GM18505 (cell line): ENCODE measurements at regions not wholly inside any gene's neighbourhood (a gene's known extent, or its start where the extent isn't known, plus 50 kb on each side); places are given as distances from the start of the nearest gene placed in this dataset.

Experiments used
- ATAC-seq: cut with Tn5 transposase; IDR thresholded peaks from one replicate; pipeline ENCODE4 v1.9.1; 2021; ENCODE audit not compliant: unreplicated experiment
- POLR2A ChIP-seq: IDR thresholded peaks from 4 replicates; pipeline ENCODE4 v1.6.1; 2011; ENCODE audit warnings: borderline replicate concordance; ENCODE audit not compliant: insufficient read depth, insufficient read length; ENCODE audit errors: extremely low read depth

GRCh38 chr6:74879976-74880375, 325.9 kb downstream of the COL12A1 start:
- TF ChIP-seq POLR2A, result no peak
- no peak for ATAC-seq

GRCh38 chr6:74879234-74879633, 326.6 kb downstream of the COL12A1 start:
- ATAC-seq, result no peak
- no peak for TF ChIP-seq POLR2A

GRCh38 chr6:74875193-74875592, 330.7 kb downstream of the COL12A1 start:
- ATAC-seq, result no peak
- no peak for TF ChIP-seq POLR2A

DNA sequence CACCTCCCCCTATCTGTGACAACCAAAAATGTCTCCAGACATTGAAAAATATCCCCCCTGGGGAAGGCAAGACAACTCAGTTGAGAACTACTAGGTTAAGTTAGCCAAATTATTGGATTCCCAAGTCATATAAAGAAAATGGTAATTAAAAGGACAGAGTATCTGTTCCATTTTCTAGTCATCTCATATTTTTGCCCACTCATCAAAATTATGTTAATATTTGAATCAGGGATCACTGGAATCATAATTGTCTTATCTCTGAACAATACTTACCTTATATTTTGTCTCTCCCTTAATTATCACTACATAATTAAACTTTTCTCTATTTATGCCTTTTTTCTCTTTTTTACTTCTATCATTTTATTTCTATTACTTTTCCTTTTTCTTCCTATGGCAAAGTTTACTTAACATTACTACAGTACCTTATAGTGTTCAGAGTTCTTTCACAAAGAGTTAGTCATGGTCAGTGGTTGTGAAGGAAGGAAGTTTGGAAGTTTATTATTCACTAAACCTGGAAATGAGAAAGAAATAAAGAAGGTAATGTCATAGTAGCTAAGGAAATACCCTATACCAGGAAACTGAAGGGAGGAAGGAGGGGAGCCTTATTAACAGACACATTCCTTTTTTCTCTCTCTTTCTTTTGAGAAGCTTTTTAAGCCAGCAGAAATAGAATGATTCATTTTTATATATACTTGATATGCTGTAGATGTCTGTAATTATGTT, 332.9 kb downstream of the COL12A1 start:
- ATAC-seq, result no peak

DNA sequence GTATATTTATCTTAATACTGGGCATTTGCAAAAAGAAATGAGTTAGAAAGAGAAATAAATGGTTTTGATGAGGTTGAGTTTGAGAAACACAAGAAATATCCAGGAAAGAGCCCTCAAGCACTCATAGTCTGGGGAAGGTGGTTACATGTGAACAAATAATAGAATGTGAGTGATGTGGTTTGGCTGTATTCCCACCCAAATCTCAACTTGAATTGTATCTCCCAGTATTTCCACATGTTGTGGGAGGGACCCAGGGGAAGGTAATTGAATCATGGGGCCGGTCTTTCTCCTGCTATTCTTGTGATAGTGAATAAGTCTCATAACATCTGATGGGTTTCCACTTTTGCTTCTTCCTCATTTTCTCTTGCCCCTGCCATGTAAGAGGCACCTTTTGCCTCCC, 334.1 kb downstream of the COL12A1 start:
- TF ChIP-seq POLR2A, result no peak
- no peak for ATAC-seq

More for the DNA sequence above, 332.9 kb downstream of the COL12A1 start:
- TF ChIP-seq POLR2A, result no peak

- ATAC-seq, result no peak
Measured at GRCh38 chr6:74870403-74870802, 335.4 kb downstream of the COL12A1 start.

GRCh38 chr6:74867291-74867690, 338.6 kb downstream of the COL12A1 start:
- ATAC-seq, result no peak
- TF ChIP-seq POLR2A, result no peak

More at GRCh38 chr6:74870403-74870802, 335.4 kb downstream of the COL12A1 start:
- no peak for TF ChIP-seq POLR2A

GRCh38 chr6:74863968-74864367, 341.9 kb downstream of the COL12A1 start:
- TF ChIP-seq POLR2A, result no peak
- ATAC-seq, result no peak

DNA sequence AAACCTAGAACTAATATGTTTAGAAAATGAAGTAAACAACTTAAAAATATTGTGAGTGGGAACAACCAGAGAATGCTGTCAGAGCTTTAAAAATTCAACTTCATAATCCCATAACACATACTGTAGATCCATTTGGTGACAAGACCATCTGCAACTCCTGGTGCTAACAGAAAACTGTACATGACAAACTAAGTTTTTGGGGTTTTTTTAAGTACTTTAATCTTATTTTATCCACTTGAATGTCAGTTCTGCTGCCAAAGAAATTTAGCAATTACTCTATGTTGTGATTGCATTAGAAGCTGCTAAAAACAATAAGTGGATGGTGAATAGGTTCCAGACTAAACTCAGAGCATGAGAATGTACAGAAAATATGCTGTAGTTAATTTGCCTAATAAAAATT, 345.4 kb downstream of the COL12A1 start:
- TF ChIP-seq POLR2A, result no peak
- no peak for ATAC-seq

DNA sequence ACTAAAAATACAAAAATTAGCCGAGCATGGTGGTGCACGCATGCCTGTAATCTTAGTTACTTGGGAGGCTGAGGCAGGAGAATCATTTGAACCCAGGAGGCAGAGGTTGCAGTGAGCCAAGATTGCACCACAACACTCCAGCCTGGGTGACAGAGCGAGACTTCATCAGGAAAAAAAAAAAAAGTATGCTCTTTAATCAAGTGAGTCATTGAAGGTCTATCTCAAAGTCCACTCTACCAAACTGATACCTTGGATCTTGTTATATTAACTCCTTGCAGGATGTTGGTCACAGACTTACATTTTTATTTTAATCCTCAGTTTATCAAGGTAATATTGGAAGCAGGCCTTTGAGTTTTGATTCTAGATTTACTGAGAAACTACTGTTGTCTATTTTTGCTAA, 348.7 kb downstream of the COL12A1 start:
- ATAC-seq, result no peak
- no peak for TF ChIP-seq POLR2A

DNA sequence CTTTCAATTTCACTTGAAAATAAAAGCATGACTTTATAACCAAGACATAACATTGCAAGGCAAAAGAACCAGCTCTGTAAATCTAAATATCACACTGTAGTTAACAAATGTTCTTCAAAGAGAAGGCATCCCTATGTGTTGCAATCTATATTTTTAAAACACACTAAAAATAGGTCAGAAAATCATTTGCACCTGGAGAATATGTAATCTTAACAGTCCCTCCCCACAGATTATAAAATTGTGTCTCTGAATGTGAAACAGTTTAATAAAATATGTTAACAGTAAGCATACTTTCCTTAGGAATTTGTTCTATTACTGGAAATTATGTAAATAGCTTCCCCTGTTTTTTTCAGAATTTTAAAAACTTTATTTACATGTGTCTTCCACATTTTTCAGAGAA, 351.9 kb downstream of the COL12A1 start:
- ATAC-seq, result no peak
- TF ChIP-seq POLR2A, result no peak

DNA sequence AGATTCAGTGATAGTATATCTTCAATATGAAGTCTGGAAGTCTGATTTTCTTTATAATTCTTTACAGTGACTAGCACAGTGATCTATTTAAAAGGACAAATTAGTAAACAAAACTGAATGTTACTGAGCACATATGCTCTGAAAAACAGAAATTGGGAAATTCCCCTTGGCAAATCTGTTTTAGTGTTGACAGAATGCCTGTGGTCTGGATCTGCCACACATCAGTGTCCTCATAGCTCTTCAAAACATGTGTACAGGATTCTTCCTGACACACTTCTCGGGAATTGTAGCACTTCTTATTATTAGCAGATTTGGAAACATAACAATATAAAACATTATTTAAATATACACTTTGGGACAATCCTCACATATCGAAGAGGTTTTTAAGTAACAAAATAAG, 354.3 kb downstream of the COL12A1 start:
- ATAC-seq, result no peak
- no peak for TF ChIP-seq POLR2A

DNA sequence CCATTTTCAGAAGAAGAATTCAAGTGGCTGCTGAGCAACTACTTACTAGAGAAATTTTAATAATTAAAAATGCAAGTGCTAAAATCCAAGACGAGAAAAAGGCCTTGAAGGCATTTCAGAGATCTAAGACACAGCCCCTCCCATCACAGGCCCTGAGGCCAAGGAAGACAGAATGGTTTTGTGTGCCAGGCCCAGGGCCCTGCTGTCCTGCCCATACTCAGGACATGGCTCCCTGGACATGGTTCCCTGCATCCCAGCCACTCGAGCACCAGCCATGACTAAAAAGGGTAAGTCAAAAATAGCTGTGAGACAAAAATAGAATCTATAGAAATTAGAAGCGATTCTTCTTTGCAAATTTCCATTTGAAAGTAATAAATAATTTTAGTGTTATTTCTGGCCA, 364.9 kb downstream of the COL12A1 start:
- ATAC-seq, result no peak
- no peak for TF ChIP-seq POLR2A

DNA sequence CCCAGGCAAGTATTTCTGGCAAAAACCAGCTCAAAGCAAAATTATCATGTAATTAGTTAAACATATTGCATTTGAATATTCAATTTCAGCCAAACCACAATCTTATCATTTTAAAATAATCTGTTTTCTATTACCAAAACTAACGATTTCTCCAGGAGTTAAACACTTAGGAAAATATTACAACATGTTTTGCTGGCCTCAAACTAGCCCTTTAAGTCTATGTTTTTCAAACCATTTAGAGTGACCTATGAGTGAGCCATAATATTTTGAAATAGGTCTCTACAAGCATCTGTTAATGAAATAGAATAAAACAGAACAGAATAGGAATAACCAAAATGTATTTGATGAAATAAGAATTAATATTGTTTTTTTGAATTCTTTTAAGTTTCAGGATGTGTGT, 370.9 kb downstream of the COL12A1 start:
- TF ChIP-seq POLR2A, result no peak

DNA sequence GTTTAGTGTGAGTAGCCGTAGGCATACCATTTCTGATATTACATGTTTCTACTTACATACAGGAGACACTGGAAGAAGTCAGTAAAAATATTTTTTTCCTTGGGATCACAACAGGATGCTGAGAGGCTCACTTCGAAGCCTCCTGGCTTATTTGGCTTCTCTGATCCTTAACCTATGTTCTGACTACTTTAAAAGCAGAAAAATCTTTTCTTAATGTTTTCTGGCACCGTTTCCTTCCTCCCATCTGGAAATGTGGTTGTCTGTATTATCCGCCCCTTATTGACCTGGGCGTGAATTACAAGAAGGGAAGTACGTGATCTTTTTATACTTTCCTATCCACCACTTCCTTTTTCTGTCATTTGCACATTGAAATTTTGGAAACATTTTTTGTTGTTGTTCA, 379.6 kb downstream of the COL12A1 start:
- ATAC-seq, result no peak

More for the DNA sequence above, 370.9 kb downstream of the COL12A1 start:
- ATAC-seq, result no peak

More for the DNA sequence above, 379.6 kb downstream of the COL12A1 start:
- TF ChIP-seq POLR2A, result no peak
